NOMO-1 treated with DMSO at 0.1 percent for 48 hours (cell line): ENCODE measurements at regions not wholly inside any gene's neighbourhood (a gene's known extent, or its start where the extent isn't known, plus 50 kb on each side); places are given as distances from the start of the nearest gene placed in this dataset.

Experiments
- DNase-seq: peaks from one replicate; lab custom pipeline; 2025; ENCODE audit not compliant: unreplicated experiment; lab: John Stamatoyannopoulos, UW

DNA sequence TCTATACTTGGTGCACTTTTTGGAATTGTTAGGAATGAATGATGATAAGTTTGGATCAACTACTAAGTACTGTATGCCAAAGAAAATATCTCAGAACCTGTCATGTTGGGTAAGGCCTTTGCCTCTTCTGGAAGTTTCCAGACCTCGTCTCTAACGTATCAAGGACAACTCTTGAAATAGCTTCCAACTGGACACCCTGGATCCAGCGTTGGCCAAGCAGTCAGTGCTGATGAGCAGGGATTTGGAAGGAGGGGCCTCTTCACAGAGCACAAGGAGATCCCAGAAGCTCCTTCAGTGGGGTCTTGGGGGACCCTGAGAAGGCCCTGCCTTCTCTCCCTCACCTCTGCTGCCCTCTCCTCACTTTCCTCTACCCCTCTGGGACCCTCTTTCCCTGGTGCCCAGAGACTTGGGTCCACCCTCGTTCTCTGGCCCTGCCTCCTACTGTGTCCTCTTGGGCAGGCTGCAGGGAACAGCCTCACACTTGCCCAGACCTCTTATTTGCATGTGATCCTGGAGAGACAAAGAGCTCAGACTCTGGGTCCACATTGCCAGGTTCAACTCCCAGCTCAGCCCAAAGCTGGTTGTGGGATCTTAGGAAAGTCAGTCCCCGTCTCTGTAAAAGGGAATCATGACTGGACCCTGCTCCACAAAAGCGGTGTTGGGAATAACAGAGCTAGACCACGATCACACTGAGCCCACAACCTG lies 145.8 kb downstream of the COL6A3 start:
- no peak for DNase-seq

DNA sequence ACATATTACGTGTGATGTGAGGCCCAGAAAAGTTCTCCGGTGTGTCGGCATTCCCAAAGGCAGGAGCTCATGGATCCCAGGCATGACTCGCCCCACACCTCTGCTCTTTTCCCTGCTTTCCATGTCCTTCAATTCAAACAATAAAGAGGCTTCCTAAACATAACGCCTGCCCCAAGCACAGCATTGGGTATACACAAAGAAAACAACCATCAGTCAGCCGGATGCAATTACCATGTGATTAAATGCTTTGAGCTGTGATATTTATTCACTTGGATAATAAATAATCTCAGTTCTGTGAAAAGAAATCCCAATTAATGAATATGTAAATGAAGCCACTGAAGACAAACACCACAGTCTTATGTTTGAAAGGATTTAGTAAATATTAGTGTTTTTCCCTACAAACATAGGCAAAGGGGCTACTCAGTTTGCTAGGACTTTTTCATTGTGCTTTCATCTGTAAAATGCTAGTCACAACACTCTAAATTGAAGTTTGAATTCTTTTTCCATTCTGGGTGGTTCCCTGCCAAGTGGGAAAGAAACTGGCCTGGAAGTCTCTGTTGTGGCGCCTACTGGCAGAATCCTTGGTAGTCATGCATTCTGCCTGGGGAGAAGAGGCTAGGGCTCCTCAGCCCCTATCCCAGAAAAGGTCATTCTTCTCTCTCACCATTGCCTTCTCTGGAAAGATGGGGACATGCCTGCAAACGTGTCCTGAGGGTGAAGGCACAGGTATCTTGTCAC lies 144.7 kb downstream of the COL6A3 start:
- DNase-seq, result no peak

DNA sequence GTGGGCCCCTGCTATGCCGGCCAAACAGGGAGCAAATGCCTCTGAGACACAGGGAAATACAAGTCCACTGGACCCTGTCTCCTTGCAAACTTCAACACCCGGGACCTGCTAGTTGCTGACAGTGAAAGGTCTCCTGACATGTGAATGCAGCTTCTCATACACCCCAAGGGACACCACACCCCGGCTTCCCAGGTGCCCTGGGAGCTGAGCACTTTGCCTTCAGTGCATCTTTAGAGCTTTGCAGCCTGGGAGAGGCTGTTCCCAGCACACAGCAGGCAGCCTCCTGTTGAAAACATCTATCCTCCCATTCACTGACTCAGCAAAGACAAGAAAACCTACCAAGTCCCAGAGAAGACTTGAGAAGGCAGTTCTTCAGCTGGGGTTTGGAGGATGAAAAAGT lies 143.4 kb downstream of the COL6A3 start:
- DNase-seq, result no peak

- DNase-seq, result no peak
These were observed 142.0 kb downstream of the COL6A3 start for GRCh38 chr2:237271698-237272652.
